Right lobe of liver (tissue), 4 donors: ENCODE measurements at regions not wholly inside any gene's neighbourhood (a gene's known extent, or its start where the extent isn't known, plus 50 kb on each side); places are given as distances from the start of the nearest gene placed in this dataset.
"Not testable (repeated sequence)": the region's sequence is repeated elsewhere in the genome, so short reads cannot be mapped to it uniquely, and the experiment has no call there.

Experiments
- CTCF ChIP-seq, 4 donors: fragments of 200-600 bp in 3 of 4; fragments of 450-650 bp in 1 of 4; IDR thresholded peaks; one replicate each; pipeline versions ENCODE4 v1.5.1 to v1.8.0; 2016 to 2022; ENCODE audit warnings: antibody characterized with exemption in 4 of 4, mild to moderate bottlenecking in 2 of 4
- POLR2A ChIP-seq: fragments of 450-650 bp; IDR thresholded peaks from one replicate; pipeline ENCODE4 v1.6.1; 2017; ENCODE audit warnings: antibody characterized with exemption, mild to moderate bottlenecking
- donor health status: DM: no; HTN: no; CAD: no.
- donor health status: DM: no; HTN: no; CAD: no.
- donor health status: DM: no; HTN: yes; CAD: no.

GRCh38 chr2:16182311-16182815 lies 242.0 kb downstream of the MYCN start:
- TF ChIP-seq POLR2A; CTCF (IDR thresholded peaks at IDR 0.05): not testable (repeated sequence)
